PFSK-1 (cell line): ENCODE measurements at regions not wholly inside any gene's neighbourhood (a gene's known extent, or its start where the extent isn't known, plus 50 kb on each side); places are given as distances from the start of the nearest gene placed in this dataset.

Experiments
- FOXP2 ChIP-seq: optimal IDR thresholded peaks from 2 replicates; pipeline ENCODE3; 2011; ENCODE audit warnings: borderline replicate concordance, control low read depth, inconsistent platforms; ENCODE audit not compliant: insufficient read depth; ENCODE audit errors: extremely low read length, extremely low read depth
- POLR2AphosphoS5 ChIP-seq: IDR thresholded peaks from 2 replicates; pipeline ENCODE4 v1.6.1; 2012; ENCODE audit warnings: low read depth, mild to moderate bottlenecking, control low read depth, low read length, moderate library complexity
- REST ChIP-seq, 2 experiments: IDR thresholded peaks; 2 replicates each; pipeline versions ENCODE4 v1.6.1 to v1.8.0; 2011 to 2012; ENCODE audit warnings: low read depth in 2 of 2, low read length in 2 of 2, control low read depth in 1 of 2, inconsistent platforms in 1 of 2, mild to moderate bottlenecking in 1 of 2, moderate library complexity in 1 of 2; ENCODE audit not compliant: insufficient read depth in 1 of 2
- SIN3A ChIP-seq: IDR thresholded peaks from 2 replicates; pipeline ENCODE4 v1.6.1; 2012; ENCODE audit warnings: mild to moderate bottlenecking, low read length, moderate library complexity, borderline replicate concordance; ENCODE audit not compliant: insufficient read depth
- TAF1 ChIP-seq: IDR thresholded peaks from 2 replicates; pipeline ENCODE4 v1.6.1; 2012; ENCODE audit warnings: low read length, control low read depth, borderline replicate concordance; ENCODE audit not compliant: insufficient read depth

GRCh38 chr4:58163156-58163555 is 1053.0 kb upstream of the IGFBP7 start:
- TF ChIP-seq FOXP2 (no peak), SIN3A (no peak)

- TF ChIP-seq REST (IDR thresholded peaks at IDR 0.05; ENCODE audit: insufficient read depth in 1 of 2, low read depth in 2 of 2, low read length in 2 of 2) (no peak), SIN3A (no peak), TAF1 (no peak), POLR2AphosphoS5 (no peak), FOXP2 (no peak)
These were observed 1039.4 kb upstream of the IGFBP7 start for GRCh38 chr4:58149404-58150085.

GRCh38 chr4:58144721-58145120 is 1034.5 kb upstream of the IGFBP7 start:
- TF ChIP-seq POLR2AphosphoS5 = no peak
- no peak for TF ChIP-seq FOXP2
- TF ChIP-seq TAF1 = no peak
- TF ChIP-seq SIN3A = no peak
- TF ChIP-seq REST (IDR thresholded peaks at IDR 0.05; ENCODE audit: insufficient read depth in 1 of 2, low read depth in 2 of 2, low read length in 2 of 2) = no peak

- TF ChIP-seq POLR2AphosphoS5 = no peak
- TF ChIP-seq SIN3A = no peak
- TF ChIP-seq REST (IDR thresholded peaks at IDR 0.05; ENCODE audit: insufficient read depth in 1 of 2, low read depth in 2 of 2, low read length in 2 of 2) = no peak
- TF ChIP-seq FOXP2 = no peak
- TF ChIP-seq TAF1 = no peak
These were observed 1028.8 kb upstream of the IGFBP7 start for GRCh38 chr4:58138786-58139668.

GRCh38 chr4:58136604-58137003 is 1026.4 kb upstream of the IGFBP7 start:
- TF ChIP-seq FOXP2 = no peak
- TF ChIP-seq SIN3A = no peak
- no peak for TF ChIP-seq POLR2AphosphoS5
- no peak for TF ChIP-seq TAF1
- no peak for TF ChIP-seq REST (IDR thresholded peaks at IDR 0.05; ENCODE audit: insufficient read depth in 1 of 2, low read depth in 2 of 2, low read length in 2 of 2)
